GM19328 (cell line): ENCODE measurements at regions not wholly inside any gene's neighbourhood (a gene's known extent, or its start where the extent isn't known, plus 50 kb on each side); places are given as distances from the start of the nearest gene placed in this dataset.

ENCODE experiments used
- ATAC-seq: cut with Tn5 transposase; IDR thresholded peaks from one replicate; pipeline ENCODE4 v1.9.1; 2021; ENCODE audit warnings: mild to moderate bottlenecking, moderate library complexity; ENCODE audit not compliant: unreplicated experiment

- no peak for ATAC-seq
These were observed 155.8 kb downstream of the ZNF608 start for GRCh38 chr5:124590686-124591085.

- no peak for ATAC-seq
These were observed 159.2 kb downstream of the ZNF608 start for GRCh38 chr5:124587280-124587679.

GRCh38 chr5:124584991-124585715 lies 161.3 kb downstream of the ZNF608 start:
- no peak for ATAC-seq

- peak; percentile 99 for ATAC-seq
These were observed 162.7 kb downstream of the ZNF608 start for GRCh38 chr5:124583469-124584350.

GRCh38 chr5:124582561-124582840 lies 163.9 kb downstream of the ZNF608 start:
- ATAC-seq: no peak

- no peak for ATAC-seq
These were observed 164.5 kb downstream of the ZNF608 start for GRCh38 chr5:124581738-124582560.

- no peak for ATAC-seq
These were observed 165.3 kb downstream of the ZNF608 start for GRCh38 chr5:124580925-124581737.

GRCh38 chr5:124580512-124580911 lies 165.9 kb downstream of the ZNF608 start:
- no peak for ATAC-seq

GRCh38 chr5:124576848-124577409 lies 169.5 kb downstream of the ZNF608 start:
- ATAC-seq: peak; percentile 81

GRCh38 chr5:124575725-124576124 lies 170.7 kb downstream of the ZNF608 start:
- no peak for ATAC-seq

- no peak for ATAC-seq
These were observed 171.7 kb downstream of the ZNF608 start for GRCh38 chr5:124574521-124575436.

- no peak for ATAC-seq
These were observed 173.5 kb downstream of the ZNF608 start for GRCh38 chr5:124572971-124573370.

GRCh38 chr5:124570285-124571035 lies 176.0 kb downstream of the ZNF608 start:
- no peak for ATAC-seq

GRCh38 chr5:124566875-124567450 lies 179.5 kb downstream of the ZNF608 start:
- ATAC-seq: no peak

- no peak for ATAC-seq
These were observed 185.0 kb downstream of the ZNF608 start for GRCh38 chr5:124561451-124561850.

- no peak for ATAC-seq
These were observed 186.1 kb downstream of the ZNF608 start for GRCh38 chr5:124560370-124560769.

- ATAC-seq: no peak
These were observed 188.7 kb downstream of the ZNF608 start for GRCh38 chr5:124557761-124558160.
